ENCODE measurements at regions not wholly inside any gene's neighbourhood (a gene's known extent, or its start where the extent isn't known, plus 50 kb on each side); places are given as distances from the start of the nearest gene placed in this dataset.

GRCh38 chr14:23877538-23878180, 75.9 kb upstream of the DHRS4 start:
- no peak for TF ChIP-seq SP2 (tag by site-specific recombination; IDR thresholded peaks at IDR 0.05)
- TF ChIP-seq PRDM10 (tag by site-specific recombination; IDR thresholded peaks at IDR 0.05): no peak
- TF ChIP-seq ZNF174 (tag by site-specific recombination; IDR thresholded peaks at IDR 0.05): no peak
- TF ChIP-seq ZNF366 (tag by site-specific recombination; conservative IDR thresholded peaks at IDR 0.05): no peak
- TF ChIP-seq CTCF (tag by site-specific recombination; IDR thresholded peaks at IDR 0.05): no peak
- no peak for TF ChIP-seq ZNF510 (tag by site-specific recombination; IDR thresholded peaks at IDR 0.05; ENCODE audit: insufficient replicate concordance)
- no peak for TF ChIP-seq WT1 (tag by site-specific recombination; IDR thresholded peaks at IDR 0.05)
- no peak for TF ChIP-seq BCL11A (tag by site-specific recombination; IDR thresholded peaks at IDR 0.05; ENCODE audit: low read depth)
- TF ChIP-seq ZNF24 (tag by site-specific recombination; IDR thresholded peaks at IDR 0.05): no peak
- TF ChIP-seq ZNF645 (tag by site-specific recombination; IDR thresholded peaks at IDR 0.05): no peak
- TF ChIP-seq GLI4 (tag by site-specific recombination; IDR thresholded peaks at IDR 0.05): no peak
